ENCODE measurements at regions not wholly inside any gene's neighbourhood (a gene's known extent, or its start where the extent isn't known, plus 50 kb on each side); places are given as distances from the start of the nearest gene placed in this dataset.

DNA sequence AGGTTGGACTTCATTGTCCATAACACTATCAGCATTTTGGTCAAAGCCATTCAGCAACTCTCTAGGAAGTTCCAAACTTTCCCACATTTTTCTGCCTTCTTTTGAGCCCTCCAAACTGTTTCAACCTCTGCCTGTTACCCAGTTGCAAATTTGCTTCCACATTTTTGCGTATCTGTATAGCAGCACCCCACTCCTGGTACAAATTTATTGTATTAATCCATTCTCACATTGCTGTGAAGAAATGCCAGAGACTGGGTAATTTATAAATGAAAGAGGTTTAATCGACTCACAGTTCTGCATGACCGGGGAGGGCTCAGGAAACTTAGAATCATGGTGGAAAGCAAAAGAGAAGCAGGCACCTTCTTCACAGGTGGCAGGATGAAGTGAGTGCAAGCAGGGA is 198.8 kb downstream of the MTERF1 start:
- Histone ChIP-seq H3K4me1 (ENCODE audit: control insufficient read depth in 2 of 2, insufficient read depth in 2 of 2, low read length in 2 of 2) (no peaks in the 10 kb centered on the region), H3K9me3 (ENCODE audit: control extremely low read depth in 1 of 3, control insufficient read depth in 2 of 3, insufficient read depth in 1 of 3, low read length in 2 of 3) (peaks cover 0 to 15% (median 12%) of the 10 kb centered on the region in 3 donors), H2AFZ (ENCODE audit: insufficient read depth, low read depth, low read length, poor library complexity, severe bottlenecking) (no peak overlapping the region), H3K79me2 (ENCODE audit: control insufficient read depth, insufficient read depth, low read length) (no peaks in the 10 kb centered on the region), H3K4me2 (replicated peaks; ENCODE audit: low read depth, low read length, poor library complexity, severe bottlenecking) (no peak overlapping the region), H3K4me3 (ENCODE audit: control extremely low read depth in 1 of 5, extremely low read depth in 1 of 5, insufficient read depth in 1 of 5, low read depth in 2 of 5, low read length in 4 of 5) (no peak overlapping the region), H3K27ac (ENCODE audit: low read length in 2 of 2) (no peak overlapping the region), H3K27me3 (replicated peaks in 1 of 4; ENCODE audit: control extremely low read depth in 1 of 4, control insufficient read depth in 3 of 4, insufficient read depth in 4 of 4, low read length in 3 of 4) (no peaks in the 10 kb centered on the region), H3K9ac (ENCODE audit: low read length) (no peak overlapping the region), H3K36me3 (replicated peaks in 1 of 2; ENCODE audit: control extremely low read depth in 1 of 2, control insufficient read depth in 1 of 2, extremely low read depth in 1 of 2, insufficient read depth in 2 of 2, low read length in 1 of 2) (no peaks in the 10 kb centered on the region), H4K20me1 (ENCODE audit: control insufficient read depth, insufficient read depth, low read length, poor library complexity, severe bottlenecking) (no peaks in the 10 kb centered on the region)
- DNase-seq (no peak), ATAC-seq (ENCODE audit: low read depth) (no peak)
- TF ChIP-seq EZH2 (IDR thresholded peaks at IDR 0.05; ENCODE audit: borderline replicate concordance, insufficient read depth, low read depth, low read length, poor library complexity, severe bottlenecking), result no peak
- TF ChIP-seq, protein P1, sequence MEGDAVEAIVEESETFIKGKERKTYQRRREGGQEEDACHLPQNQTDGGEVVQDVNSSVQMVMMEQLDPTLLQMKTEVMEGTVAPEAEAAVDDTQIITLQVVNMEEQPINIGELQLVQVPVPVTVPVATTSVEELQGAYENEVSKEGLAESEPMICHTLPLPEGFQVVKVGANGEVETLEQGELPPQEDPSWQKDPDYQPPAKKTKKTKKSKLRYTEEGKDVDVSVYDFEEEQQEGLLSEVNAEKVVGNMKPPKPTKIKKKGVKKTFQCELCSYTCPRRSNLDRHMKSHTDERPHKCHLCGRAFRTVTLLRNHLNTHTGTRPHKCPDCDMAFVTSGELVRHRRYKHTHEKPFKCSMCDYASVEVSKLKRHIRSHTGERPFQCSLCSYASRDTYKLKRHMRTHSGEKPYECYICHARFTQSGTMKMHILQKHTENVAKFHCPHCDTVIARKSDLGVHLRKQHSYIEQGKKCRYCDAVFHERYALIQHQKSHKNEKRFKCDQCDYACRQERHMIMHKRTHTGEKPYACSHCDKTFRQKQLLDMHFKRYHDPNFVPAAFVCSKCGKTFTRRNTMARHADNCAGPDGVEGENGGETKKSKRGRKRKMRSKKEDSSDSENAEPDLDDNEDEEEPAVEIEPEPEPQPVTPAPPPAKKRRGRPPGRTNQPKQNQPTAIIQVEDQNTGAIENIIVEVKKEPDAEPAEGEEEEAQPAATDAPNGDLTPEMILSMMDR (IDR thresholded peaks at IDR 0.05), result no peak
- intact Hi-C loops (cut with micrococcal nuclease), result no loop called here
- no CpG with 5 or more reads among the region's 3 CpGs for WGBS (ENCODE audit: insufficient coverage)
- H3K27ac Mint-ChIP-seq, result no peak overlapping the region
- H3K4me3 Mint-ChIP-seq, result no peak overlapping the region
- ChIA-PET CTCF (no interaction called here), POLR2A (no interaction called here)
- H3K4me1 Mint-ChIP-seq, result no peaks in the 10 kb centered on the region
- no peaks in the 10 kb centered on the region for H3K27me3 Mint-ChIP-seq
- peaks cover 16% of the 10 kb centered on the region for H3K9me3 Mint-ChIP-seq (ENCODE audit: insufficient read depth)

DNA sequence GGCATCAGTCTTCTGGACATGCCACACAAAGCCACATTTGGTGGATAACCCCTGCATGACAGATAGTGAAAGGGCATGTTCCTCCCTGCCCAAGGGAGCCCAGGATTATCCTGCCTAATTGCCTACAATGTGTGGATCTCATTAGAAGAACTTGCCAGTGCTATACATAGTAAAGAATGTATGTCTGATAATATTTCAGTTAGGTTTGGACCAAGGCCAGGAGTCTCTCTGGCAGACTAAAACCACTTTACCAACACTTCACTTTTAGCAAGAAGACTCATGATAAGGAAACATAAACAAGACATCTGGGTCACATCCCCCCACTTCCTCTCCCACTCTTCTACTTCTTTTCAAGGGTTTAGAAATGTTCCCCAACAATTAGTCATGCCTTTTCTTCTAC is 196.7 kb downstream of the MTERF1 start:
- peaks cover 0 to 15% (median 12%) of the 10 kb centered on the region in 3 donors for H3K9me3 ChIP-seq (ENCODE audit: control extremely low read depth in 1 of 3, control insufficient read depth in 2 of 3, insufficient read depth in 1 of 3, low read length in 2 of 3)
- no peak overlapping the region for H2AFZ ChIP-seq (ENCODE audit: insufficient read depth, low read depth, low read length, poor library complexity, severe bottlenecking)
- H3K27me3 Mint-ChIP-seq, result no peaks in the 10 kb centered on the region
- no peaks in the 10 kb centered on the region for H4K20me1 ChIP-seq (ENCODE audit: control insufficient read depth, insufficient read depth, low read length, poor library complexity, severe bottlenecking)
- ChIA-PET POLR2A (no interaction called here), CTCF (no interaction called here)
- no peak overlapping the region for H3K9ac ChIP-seq (ENCODE audit: low read length)
- ATAC-seq (ENCODE audit: low read depth) (no peak), DNase-seq (no peak)
- no peak overlapping the region for H3K27ac ChIP-seq (ENCODE audit: low read length in 2 of 2)
- H3K27me3 ChIP-seq (replicated peaks in 1 of 4; ENCODE audit: control extremely low read depth in 1 of 4, control insufficient read depth in 3 of 4, insufficient read depth in 4 of 4, low read length in 3 of 4), result no peaks in the 10 kb centered on the region
- H3K4me1 Mint-ChIP-seq, result no peaks in the 10 kb centered on the region
- intact Hi-C loops (cut with micrococcal nuclease), result no loop called here
- no peaks in the 10 kb centered on the region for H3K36me3 ChIP-seq (replicated peaks in 1 of 2; ENCODE audit: control extremely low read depth in 1 of 2, control insufficient read depth in 1 of 2, extremely low read depth in 1 of 2, insufficient read depth in 2 of 2, low read length in 1 of 2)
- no peak overlapping the region for H3K4me3 ChIP-seq (ENCODE audit: control extremely low read depth in 1 of 5, extremely low read depth in 1 of 5, insufficient read depth in 1 of 5, low read depth in 2 of 5, low read length in 4 of 5)
- no peak overlapping the region for H3K4me2 ChIP-seq (replicated peaks; ENCODE audit: low read depth, low read length, poor library complexity, severe bottlenecking)
- no peak for TF ChIP-seq EZH2 (IDR thresholded peaks at IDR 0.05; ENCODE audit: borderline replicate concordance, insufficient read depth, low read depth, low read length, poor library complexity, severe bottlenecking)
- TF ChIP-seq, protein P1 (IDR thresholded peaks at IDR 0.05), result no peak
- H3K9me3 Mint-ChIP-seq (ENCODE audit: insufficient read depth), result peaks cover 19% of the 10 kb centered on the region
- no peaks in the 10 kb centered on the region for H3K4me1 ChIP-seq (ENCODE audit: control insufficient read depth in 2 of 2, insufficient read depth in 2 of 2, low read length in 2 of 2)
- H3K4me3 Mint-ChIP-seq, result no peak overlapping the region
- H3K27ac Mint-ChIP-seq, result no peak overlapping the region
- H3K79me2 ChIP-seq (ENCODE audit: control insufficient read depth, insufficient read depth, low read length), result no peaks in the 10 kb centered on the region
